ENCODE measurements at regions not wholly inside any gene's neighbourhood (a gene's known extent, or its start where the extent isn't known, plus 50 kb on each side); places are given as distances from the start of the nearest gene placed in this dataset.

DNA sequence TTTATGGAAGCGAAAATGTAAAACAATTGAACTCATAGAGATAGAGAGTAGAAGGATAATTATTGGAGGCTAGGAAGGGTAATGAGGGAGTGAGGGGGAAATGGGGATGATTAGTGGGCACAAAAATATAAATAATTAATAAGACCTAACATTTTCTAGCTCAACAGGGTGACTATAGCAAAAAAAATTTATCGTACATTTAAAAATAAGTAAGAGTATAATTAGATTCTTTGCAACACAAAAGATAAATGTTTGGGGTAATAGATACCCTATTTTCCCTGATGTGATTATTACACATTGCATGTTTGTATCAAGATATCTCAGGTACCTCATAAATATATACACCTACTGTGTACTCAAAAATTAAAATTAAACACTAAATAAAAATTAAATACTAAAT is 1070.0 kb downstream of the LRFN5 start:
- no peak overlapping the region for H3K4me3 ChIP-seq (ENCODE audit: low read depth, low read length)
- TF ChIP-seq, protein P1, sequence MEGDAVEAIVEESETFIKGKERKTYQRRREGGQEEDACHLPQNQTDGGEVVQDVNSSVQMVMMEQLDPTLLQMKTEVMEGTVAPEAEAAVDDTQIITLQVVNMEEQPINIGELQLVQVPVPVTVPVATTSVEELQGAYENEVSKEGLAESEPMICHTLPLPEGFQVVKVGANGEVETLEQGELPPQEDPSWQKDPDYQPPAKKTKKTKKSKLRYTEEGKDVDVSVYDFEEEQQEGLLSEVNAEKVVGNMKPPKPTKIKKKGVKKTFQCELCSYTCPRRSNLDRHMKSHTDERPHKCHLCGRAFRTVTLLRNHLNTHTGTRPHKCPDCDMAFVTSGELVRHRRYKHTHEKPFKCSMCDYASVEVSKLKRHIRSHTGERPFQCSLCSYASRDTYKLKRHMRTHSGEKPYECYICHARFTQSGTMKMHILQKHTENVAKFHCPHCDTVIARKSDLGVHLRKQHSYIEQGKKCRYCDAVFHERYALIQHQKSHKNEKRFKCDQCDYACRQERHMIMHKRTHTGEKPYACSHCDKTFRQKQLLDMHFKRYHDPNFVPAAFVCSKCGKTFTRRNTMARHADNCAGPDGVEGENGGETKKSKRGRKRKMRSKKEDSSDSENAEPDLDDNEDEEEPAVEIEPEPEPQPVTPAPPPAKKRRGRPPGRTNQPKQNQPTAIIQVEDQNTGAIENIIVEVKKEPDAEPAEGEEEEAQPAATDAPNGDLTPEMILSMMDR (IDR thresholded peaks at IDR 0.05; ENCODE audit: insufficient read depth, low read depth, low read length): no peak
- no peak for DNase-seq (ENCODE audit: low read depth)

DNA sequence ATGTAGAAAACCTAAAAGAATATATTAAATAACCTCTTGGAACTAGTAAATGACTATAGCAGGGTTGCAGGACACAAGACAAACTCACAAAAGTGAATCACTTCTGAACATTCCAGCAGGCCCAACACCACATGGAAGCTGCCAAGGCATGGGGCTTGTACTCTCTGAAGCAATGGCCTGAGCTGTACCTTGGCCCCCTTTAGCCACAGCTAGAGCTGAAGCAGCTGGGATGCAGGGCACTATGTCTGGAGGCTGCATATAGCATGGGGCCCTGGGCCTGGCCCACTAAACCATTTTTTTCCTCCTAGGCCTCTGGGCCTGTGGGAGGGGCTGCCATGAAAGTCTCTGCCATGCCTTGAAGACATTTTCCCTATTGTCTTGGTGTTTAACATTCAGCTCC is 1067.3 kb downstream of the LRFN5 start:
- TF ChIP-seq, protein P1 (IDR thresholded peaks at IDR 0.05; ENCODE audit: insufficient read depth, low read depth, low read length): no peak
- no peak for DNase-seq (ENCODE audit: low read depth)
- H3K4me3 ChIP-seq (ENCODE audit: low read depth, low read length): no peak overlapping the region

DNA sequence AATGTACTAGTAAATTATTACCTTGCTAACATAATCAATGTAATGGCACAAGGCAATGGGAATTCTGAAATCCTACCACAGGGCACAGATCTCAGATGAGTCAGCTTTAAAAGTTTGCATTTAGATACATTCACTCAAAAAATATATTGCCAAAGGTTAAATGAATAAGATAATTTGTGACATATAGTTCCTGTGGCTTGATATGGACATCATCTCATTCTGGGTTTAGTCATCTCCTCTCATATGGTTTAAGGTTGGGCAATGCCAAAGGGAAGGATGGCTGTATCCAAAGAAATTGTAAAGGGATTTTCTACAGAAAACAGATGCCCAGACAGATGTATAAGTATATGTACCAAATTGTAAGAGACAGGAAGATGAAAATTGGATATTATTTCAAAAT is 1065.0 kb downstream of the LRFN5 start:
- no peak for DNase-seq (ENCODE audit: low read depth)
- H3K4me3 ChIP-seq (ENCODE audit: low read depth, low read length): no peak overlapping the region
- TF ChIP-seq, protein P1 (IDR thresholded peaks at IDR 0.05; ENCODE audit: insufficient read depth, low read depth, low read length): no peak

DNA sequence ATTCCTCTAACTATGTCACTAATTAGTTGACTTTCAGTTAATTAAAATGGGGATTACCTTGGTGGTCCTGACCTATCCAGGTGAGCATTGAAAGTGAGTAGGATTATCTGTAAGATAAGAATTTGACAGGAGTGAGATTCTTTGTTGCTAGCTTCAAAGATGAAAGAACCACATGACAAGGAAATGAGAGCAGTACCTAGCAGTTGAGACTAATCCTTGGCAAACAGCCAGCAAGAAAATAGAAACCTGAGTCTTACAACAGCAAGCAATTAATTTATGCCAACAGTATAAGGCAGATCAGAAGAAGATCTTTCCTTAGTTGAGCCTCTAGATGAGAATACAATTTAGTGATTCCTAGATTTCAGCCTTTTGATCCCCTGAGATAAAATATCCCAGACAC is 1058.4 kb downstream of the LRFN5 start:
- no peak for DNase-seq (ENCODE audit: low read depth)
- TF ChIP-seq, protein P1 (IDR thresholded peaks at IDR 0.05; ENCODE audit: insufficient read depth, low read depth, low read length): no peak
- no peak overlapping the region for H3K4me3 ChIP-seq (ENCODE audit: low read depth, low read length)

DNA sequence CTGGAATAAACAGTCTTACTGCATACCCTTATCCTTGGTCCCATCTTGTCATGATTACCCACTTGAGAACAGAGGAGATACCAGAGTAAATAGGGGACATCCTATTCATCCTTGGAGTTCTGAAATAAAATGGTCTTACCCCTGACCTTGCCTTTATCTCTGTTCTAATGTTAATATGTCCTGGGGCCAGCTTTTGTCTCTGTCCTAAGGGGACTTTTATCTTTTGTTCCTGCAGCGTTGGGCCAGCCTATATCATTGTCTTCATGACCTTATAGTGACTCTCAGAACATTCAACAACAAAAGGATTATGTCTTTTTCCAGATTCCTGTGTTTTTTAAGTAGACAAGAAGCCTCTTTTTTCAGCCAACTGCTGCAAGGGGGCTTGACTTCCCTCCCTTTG is 1057.5 kb downstream of the LRFN5 start:
- H3K4me3 ChIP-seq (ENCODE audit: low read depth, low read length): no peak overlapping the region
- TF ChIP-seq, protein P1 (IDR thresholded peaks at IDR 0.05; ENCODE audit: insufficient read depth, low read depth, low read length): no peak
- DNase-seq (ENCODE audit: low read depth): no peak

DNA sequence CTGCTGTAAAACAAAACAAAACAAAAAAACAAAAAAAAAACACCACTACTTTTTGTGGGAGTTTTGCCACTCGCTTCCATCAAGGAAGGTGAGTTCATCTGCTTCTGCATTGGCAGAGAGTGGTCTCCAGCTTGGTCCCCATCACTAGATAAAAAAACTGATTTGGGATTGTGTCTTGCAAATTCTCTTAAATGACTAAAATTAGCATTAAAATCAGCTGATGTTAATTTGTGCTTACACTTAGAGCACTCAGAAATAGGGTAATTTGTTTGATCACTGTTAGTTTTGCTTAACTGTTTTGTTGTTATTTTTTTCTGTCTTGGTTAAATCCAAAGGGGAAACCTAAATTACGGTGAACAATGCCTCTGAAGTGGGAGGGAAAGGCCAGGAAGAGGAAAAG is 1048.0 kb downstream of the LRFN5 start:
- H3K4me3 ChIP-seq (ENCODE audit: low read depth, low read length): no peak overlapping the region
- no peak for DNase-seq (ENCODE audit: low read depth)
- TF ChIP-seq, protein P1 (IDR thresholded peaks at IDR 0.05; ENCODE audit: insufficient read depth, low read depth, low read length): no peak

DNA sequence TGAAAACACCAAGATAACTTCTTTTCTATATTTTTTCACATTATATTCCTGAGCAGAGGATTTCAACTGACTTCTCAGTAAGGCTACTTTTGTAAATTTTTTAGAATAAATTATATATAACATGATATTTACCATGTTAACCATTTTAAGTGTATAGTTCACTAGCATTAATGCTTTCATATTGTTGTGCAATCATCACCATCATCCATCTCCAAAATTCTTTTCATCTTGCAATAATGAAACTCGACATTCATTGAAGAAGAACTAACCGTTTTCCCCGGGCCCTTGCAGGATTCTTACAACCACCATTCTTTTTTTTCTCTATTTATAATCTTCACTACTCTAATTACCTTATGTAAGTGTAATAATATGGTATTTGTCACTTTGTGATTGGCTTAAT is 1036.1 kb downstream of the LRFN5 start:
- DNase-seq (ENCODE audit: low read depth): no peak
- H3K4me3 ChIP-seq (ENCODE audit: low read depth, low read length): no peak overlapping the region
- TF ChIP-seq, protein P1 (IDR thresholded peaks at IDR 0.05; ENCODE audit: insufficient read depth, low read depth, low read length): no peak

All from fibroblast of villous mesenchyme (primary cell).